Transverse colon (tissue), 4 donors: ENCODE measurements at regions not wholly inside any gene's neighbourhood (a gene's known extent, or its start where the extent isn't known, plus 50 kb on each side); places are given as distances from the start of the nearest gene placed in this dataset.

Experiments used
- DNase-seq: peaks from one replicate; pipeline ENCODE4 v3.0.0-alpha.2; 2019
- H3K27ac ChIP-seq, 4 donors: fragments of 200-600 bp; sonication (generic); 2 replicates each; pipeline ENCODE4 v1.5.1; 2016 to 2018; ENCODE audit warnings: inconsistent platforms in 4 of 4
- H3K27me3 ChIP-seq: fragments of 200-600 bp; sonication (generic); 2 replicates; pipeline ENCODE4 v1.5.1; 2017; ENCODE audit warnings: inconsistent platforms
- H3K36me3 ChIP-seq, 4 donors: fragments of 200-600 bp; sonication (generic); 2 replicates each; pipeline ENCODE4 v1.5.1; 2017 to 2019; ENCODE audit warnings: inconsistent platforms in 4 of 4
- H3K4me1 ChIP-seq, 4 donors: fragments of 200-600 bp; sonication (generic); 2 replicates each; pipeline ENCODE4 v1.5.1; 2017 to 2020; ENCODE audit warnings: inconsistent platforms in 4 of 4
- H3K4me3 ChIP-seq, 4 donors: fragments of 200-600 bp; sonication (generic); 1 replicate in 1 of 4; 2 replicates in 3 of 4; pipeline versions ENCODE4 v1.5.1 to v1.6.1; 2017 to 2019; ENCODE audit warnings: inconsistent platforms in 4 of 4
- H3K9me3 ChIP-seq, 2 donors: fragments of 200-600 bp; sonication (generic); 2 replicates each; pipeline ENCODE4 v1.5.1; 2017 to 2019; ENCODE audit warnings: inconsistent platforms in 2 of 2
- EP300 ChIP-seq: sonication (generic); formaldehyde crosslinking; IDR thresholded peaks from one replicate; pipeline ENCODE4 v1.6.1; 2017; ENCODE audit warnings: antibody characterized with exemption, low read depth
- POLR2A ChIP-seq: fragments of 450-650 bp; IDR thresholded peaks from one replicate; pipeline ENCODE4 v1.6.1; 2016; ENCODE audit warnings: antibody characterized with exemption, mild to moderate bottlenecking, moderate library complexity
- POLR2AphosphoS5 ChIP-seq, 3 donors: sonication (generic); formaldehyde crosslinking; IDR thresholded peaks; one replicate each; pipeline ENCODE4 v1.6.1; 2016; ENCODE audit warnings: antibody characterized with exemption in 3 of 3
- WGBS, 2 donors: methylation state at CpG; one replicate each; pipeline ENCODE4 v1.1.5; 2018; ENCODE audit warnings: low coverage in 1 of 2; 5-methylcytosine and 5-hydroxymethylcytosine counted together
- in situ Hi-C, 4 donors: fragments of 200-750 bp; cut with MboI; loops; one replicate each; pipeline versions ENCODE4 v1.15.0 to v1.15.1; 2017; ENCODE audit warnings: low sequenced_read_pairs in 3 of 4, low pct_ligation_motif_present in 1 of 4, low pct_unique_long_range_greater_than_20kb in 1 of 4
- intact Hi-C: fragments of 100-400 bp; cut with DNase I; formaldehyde crosslinking; loops from one replicate; pipeline ENCODE4 v1.15.1; 2023; ENCODE audit warnings: low total_unique reads
- TF ChIP-seq, protein P1 (sequence below), 5 experiments: fragments of 200-600 bp in 3 of 5; fragments of 450-650 bp in 2 of 5; sonication (generic) in 3 of 5; IDR thresholded peaks; 1 replicate in 2 of 5; 2 replicates in 3 of 5; pipeline ENCODE4 v1.5.1; 2016 to 2017; ENCODE audit warnings: antibody characterized with exemption in 5 of 5, inconsistent platforms in 3 of 5, mild to moderate bottlenecking in 2 of 5, moderate library complexity in 1 of 5

DNA sequence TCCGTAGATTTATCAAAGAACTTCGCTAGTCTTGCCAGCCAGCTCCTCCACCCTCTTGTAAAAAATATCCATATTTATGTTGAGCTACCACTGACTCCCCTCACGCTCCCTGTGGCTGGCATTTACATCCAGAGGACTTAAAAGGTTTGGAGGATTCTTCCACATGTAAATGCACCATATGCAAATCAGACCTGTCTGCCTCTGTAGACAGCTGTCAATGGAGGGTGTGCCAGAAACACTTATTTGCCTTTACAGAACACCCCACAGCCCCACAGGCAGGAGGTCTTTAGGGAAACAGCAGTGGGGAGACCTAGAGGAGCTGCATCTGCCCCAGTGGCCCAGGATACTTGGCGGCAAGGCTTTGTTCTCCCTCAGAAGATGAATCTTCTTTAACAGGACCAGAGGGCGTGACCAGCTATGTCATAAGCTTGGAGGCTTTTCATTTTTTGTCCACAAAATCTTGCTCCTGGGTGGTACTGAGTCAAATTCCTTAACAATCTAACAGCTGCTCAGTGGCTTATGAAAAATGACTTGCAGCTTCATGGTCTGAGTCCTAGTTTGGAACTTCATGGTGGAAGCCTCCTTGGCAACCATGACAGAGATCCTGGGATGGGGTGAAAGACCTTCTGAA, 535.8 kb downstream of the EBF1 start:
- in situ Hi-C loops = no loop called here

DNA sequence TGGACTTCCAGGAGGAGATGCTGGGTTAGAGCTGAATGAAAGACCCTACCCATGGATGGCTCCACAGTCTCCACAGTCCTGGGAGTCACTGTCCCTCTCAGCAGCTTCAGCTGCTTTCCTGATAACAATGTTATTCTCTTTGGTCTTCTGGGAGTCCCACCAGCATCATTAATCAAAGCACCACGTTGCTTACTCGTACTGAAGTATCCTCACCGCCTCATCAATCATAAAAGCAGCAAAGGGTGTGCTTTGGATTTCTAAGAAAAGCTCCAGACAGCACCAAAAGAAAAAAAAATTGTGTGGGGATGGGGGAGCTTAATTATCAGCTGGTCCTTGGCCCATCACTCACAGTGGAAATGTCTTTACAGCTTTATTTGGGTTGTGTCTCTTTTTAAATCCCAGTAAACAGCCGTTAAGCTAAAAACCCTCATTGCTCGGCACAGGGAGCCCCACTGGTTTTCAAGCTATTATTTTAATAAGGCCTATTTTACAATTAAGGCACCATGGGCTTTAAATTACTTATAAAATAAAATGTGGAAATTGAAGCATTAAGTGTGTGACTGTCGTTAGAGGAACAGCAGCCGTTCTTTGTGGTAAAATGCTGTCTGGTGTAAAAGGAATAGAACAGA, 538.0 kb downstream of the EBF1 start:
- no peak for DNase-seq
- in situ Hi-C loops = no loop called here
- TF ChIP-seq EP300 (no peak), POLR2A (no peak)
- Histone ChIP-seq H3K4me1 (no peaks in the 10 kb centered on the region), H3K4me3 (no peak overlapping the region), H3K36me3 (no peaks in the 10 kb centered on the region), H3K27me3 (no peaks in the 10 kb centered on the region), H3K27ac (no peak overlapping the region), H3K9me3 (no peaks in the 10 kb centered on the region)
- whole genome bisulfite sequencing, 2 donors = 76 to 86% methylated on average over 7 of the region's 7 CpGs
- intact Hi-C loops = no loop called here

More for the DNA sequence above, 535.8 kb downstream of the EBF1 start:
- DNase-seq = no peak
- H3K4me3 ChIP-seq = no peak overlapping the region
- no peaks in the 10 kb centered on the region for H3K36me3 ChIP-seq
- H3K4me1 ChIP-seq = no peaks in the 10 kb centered on the region
- TF ChIP-seq EP300 (no peak), POLR2A (no peak), POLR2AphosphoS5 (IDR thresholded peaks at IDR 0.05) (no peak)
- TF ChIP-seq, protein P1, sequence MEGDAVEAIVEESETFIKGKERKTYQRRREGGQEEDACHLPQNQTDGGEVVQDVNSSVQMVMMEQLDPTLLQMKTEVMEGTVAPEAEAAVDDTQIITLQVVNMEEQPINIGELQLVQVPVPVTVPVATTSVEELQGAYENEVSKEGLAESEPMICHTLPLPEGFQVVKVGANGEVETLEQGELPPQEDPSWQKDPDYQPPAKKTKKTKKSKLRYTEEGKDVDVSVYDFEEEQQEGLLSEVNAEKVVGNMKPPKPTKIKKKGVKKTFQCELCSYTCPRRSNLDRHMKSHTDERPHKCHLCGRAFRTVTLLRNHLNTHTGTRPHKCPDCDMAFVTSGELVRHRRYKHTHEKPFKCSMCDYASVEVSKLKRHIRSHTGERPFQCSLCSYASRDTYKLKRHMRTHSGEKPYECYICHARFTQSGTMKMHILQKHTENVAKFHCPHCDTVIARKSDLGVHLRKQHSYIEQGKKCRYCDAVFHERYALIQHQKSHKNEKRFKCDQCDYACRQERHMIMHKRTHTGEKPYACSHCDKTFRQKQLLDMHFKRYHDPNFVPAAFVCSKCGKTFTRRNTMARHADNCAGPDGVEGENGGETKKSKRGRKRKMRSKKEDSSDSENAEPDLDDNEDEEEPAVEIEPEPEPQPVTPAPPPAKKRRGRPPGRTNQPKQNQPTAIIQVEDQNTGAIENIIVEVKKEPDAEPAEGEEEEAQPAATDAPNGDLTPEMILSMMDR (IDR thresholded peaks at IDR 0.05) = no peak
- intact Hi-C loops = no loop called here
- H3K9me3 ChIP-seq = no peaks in the 10 kb centered on the region
- 90 to 93% methylated on average over 2 to 5 of the region's 5 CpGs for WGBS, 2 donors
- H3K27ac ChIP-seq = no peak overlapping the region
- H3K27me3 ChIP-seq = no peaks in the 10 kb centered on the region

DNA sequence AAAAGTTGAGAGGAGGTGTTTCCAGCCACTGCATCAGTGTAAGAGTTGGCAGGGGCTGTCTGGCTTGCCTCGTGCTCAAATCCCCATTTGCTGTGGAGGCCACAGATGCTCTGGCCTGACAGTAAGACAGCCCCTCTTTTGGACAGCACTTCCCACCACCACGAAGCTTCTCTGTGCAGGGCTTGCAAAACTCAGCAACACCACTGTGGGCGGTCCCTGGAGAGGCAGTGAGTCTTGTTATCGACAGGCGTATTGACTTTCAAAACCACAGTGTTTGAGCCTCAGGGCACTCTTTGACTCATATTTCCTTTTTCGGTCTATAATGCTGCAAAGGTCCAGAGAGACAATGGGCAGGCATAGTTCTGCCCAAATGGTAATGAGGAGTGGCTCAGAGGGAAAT, 539.5 kb downstream of the EBF1 start:
- H3K27ac ChIP-seq = no peak overlapping the region
- 46 to 61% methylated on average over 6 of the region's 6 CpGs for WGBS, 2 donors
- H3K27me3 ChIP-seq = no peaks in the 10 kb centered on the region
- H3K9me3 ChIP-seq = no peaks in the 10 kb centered on the region
- H3K4me1 ChIP-seq = no peaks in the 10 kb centered on the region
- H3K36me3 ChIP-seq = no peaks in the 10 kb centered on the region
- DNase-seq = no peak
- H3K4me3 ChIP-seq = no peak overlapping the region
- TF ChIP-seq EP300 (no peak), POLR2AphosphoS5 (IDR thresholded peaks at IDR 0.05) (no peak), POLR2A (no peak)
- TF ChIP-seq, protein P1 (IDR thresholded peaks at IDR 0.05) = no peak
- in situ Hi-C loops = no loop called here
- intact Hi-C loops = no loop called here

DNA sequence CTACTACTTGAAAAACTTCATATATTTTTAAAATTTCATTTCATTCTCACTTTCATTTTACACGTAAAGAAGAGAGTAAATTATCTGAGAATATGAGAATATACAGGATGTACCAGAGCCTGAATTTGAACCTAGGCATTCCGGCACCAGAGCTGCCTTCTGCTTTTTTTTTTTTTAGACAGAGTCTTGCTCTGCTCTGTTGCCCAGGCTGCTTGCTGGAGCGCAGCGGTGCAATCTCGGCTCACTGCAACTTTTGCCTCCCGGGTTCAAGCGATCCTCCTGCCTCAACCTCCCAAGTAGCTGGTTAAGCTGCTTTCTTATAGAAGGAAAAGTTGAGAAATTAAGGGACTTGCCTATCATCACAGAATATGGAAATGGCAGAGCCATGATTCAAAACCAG, 540.1 kb downstream of the EBF1 start:
- no peak overlapping the region for H3K27ac ChIP-seq
- H3K36me3 ChIP-seq = no peaks in the 10 kb centered on the region
- no peak for DNase-seq
- no peaks in the 10 kb centered on the region for H3K4me1 ChIP-seq
- intact Hi-C loops (no loop called here), in situ Hi-C loops (no loop called here)
- no peak overlapping the region for H3K4me3 ChIP-seq
- 76 to 95% methylated on average over 7 of the region's 7 CpGs for WGBS, 2 donors
- TF ChIP-seq POLR2A = no peak
- TF ChIP-seq EP300 = no peak
- TF ChIP-seq, protein P1 (IDR thresholded peaks at IDR 0.05) = no peak
- TF ChIP-seq POLR2AphosphoS5 (IDR thresholded peaks at IDR 0.05) = no peak
- H3K9me3 ChIP-seq = no peaks in the 10 kb centered on the region
- H3K27me3 ChIP-seq = no peaks in the 10 kb centered on the region
